GM23248 (cell line): ENCODE measurements at regions not wholly inside any gene's neighbourhood (a gene's known extent, or its start where the extent isn't known, plus 50 kb on each side); places are given as distances from the start of the nearest gene placed in this dataset.
"Not testable (repeated sequence)": the region's sequence is repeated elsewhere in the genome, so short reads cannot be mapped to it uniquely, and the experiment has no call there.

Experiments used
- EZH2 ChIP-seq: fragments of 200-600 bp; sonication (generic); IDR thresholded peaks from 2 replicates; pipeline ENCODE4 v1.6.1; 2018; ENCODE audit warnings: antibody characterized with exemption, mild to moderate bottlenecking; ENCODE audit not compliant: insufficient read depth, poor library complexity, severe bottlenecking
- EZH2phosphoT487 ChIP-seq: fragments of 200-600 bp; sonication (generic); IDR thresholded peaks from 2 replicates; pipeline ENCODE4 v1.6.1; 2018; ENCODE audit warnings: antibody characterized with exemption, moderate library complexity, mild to moderate bottlenecking, low read depth; ENCODE audit not compliant: insufficient read depth

- not testable (repeated sequence) for TF ChIP-seq EZH2phosphoT487, EZH2
Measured at GRCh38 chr7:66570179-66570578, 58.5 kb upstream of the KCTD7 start.
